RKO (cell line): ENCODE measurements at regions not wholly inside any gene's neighbourhood (a gene's known extent, or its start where the extent isn't known, plus 50 kb on each side); places are given as distances from the start of the nearest gene placed in this dataset.
"Not testable (repeated sequence)": the region's sequence is repeated elsewhere in the genome, so short reads cannot be mapped to it uniquely, and the experiment has no call there.

ENCODE experiments used
- DNase-seq: peaks from one replicate; pipeline ENCODE4 v3.0.0-alpha.2; 2016; ENCODE audit warnings: low spot score

DNA sequence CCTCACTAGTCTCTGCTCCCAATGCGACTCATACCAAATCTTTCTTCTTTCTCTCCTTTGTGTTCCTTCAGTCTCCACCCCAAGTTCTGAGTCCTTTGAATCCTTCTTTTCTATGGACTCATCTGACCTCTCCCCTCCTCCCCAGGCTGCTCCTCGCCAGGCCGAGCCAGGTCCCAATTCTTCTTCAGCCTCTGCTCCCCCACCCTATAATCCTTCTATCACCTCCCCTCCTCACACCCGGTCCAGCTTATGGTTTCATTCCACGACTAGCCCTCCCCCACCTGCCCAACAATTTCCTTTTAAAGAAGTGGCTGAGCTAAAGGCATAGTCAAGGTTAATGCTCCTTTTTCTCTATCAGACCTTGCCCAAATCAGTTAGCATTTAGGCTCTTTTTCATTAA lies 518.5 kb downstream of the MATN1 start:
- DNase-seq, result not testable (repeated sequence)

DNA sequence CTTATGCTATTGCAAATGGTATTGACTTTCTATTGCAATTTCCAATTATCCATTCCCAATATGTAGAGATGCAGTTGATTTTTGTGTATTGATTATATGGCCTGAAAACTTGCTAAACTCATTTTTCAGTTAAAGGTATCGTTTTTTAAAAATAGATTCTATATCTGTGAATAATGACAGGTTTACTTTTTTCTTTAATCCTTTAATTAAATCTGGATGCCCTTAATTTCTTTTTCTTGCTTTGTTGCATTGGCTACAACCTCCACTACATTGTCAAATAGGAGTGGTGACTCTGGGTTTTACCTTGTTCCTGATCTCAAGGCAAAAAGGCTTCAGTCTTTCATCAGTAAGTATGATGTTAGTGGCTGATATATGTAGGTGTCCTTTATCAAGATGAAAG lies 522.4 kb downstream of the MATN1 start:
- no peak for DNase-seq

DNA sequence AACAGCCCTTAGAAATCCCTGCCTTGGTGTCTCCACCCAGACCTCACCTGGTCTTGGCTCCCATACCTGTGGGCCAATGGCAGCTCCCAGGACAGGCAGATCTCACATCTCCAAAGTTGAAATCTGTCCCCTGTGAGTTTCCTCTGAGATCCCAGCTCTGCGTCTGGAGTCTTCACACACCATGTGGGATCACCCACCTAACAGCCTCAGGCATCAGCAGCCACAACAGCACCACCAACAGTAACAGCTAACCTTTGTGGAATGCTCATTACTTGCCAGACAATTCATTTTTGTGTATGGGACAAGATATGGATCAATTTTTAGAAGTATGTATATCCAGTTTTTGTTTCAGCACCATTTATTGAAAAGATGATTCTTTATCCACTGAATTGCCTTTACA lies 523.2 kb downstream of the MATN1 start:
- no peak for DNase-seq

DNA sequence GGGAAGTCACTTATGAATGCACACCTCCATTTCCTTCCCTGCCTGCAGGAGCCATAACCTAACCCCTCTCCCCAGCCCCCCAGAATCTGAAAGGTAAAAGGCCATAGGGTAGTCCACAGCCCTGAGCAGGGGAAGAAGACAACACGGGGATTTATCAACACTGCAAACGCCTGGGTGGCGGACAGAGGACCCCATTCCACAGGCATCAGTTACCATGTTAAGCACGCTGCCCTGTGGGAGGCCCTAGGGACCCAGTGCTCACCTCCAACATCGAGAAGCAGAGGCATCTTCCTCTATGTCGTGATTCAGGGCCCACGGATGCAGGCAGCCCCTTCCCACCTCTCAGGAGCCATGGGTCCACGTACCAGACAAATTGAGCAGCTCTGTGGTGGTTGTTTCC lies 523.8 kb downstream of the MATN1 start:
- DNase-seq, result no peak

DNA sequence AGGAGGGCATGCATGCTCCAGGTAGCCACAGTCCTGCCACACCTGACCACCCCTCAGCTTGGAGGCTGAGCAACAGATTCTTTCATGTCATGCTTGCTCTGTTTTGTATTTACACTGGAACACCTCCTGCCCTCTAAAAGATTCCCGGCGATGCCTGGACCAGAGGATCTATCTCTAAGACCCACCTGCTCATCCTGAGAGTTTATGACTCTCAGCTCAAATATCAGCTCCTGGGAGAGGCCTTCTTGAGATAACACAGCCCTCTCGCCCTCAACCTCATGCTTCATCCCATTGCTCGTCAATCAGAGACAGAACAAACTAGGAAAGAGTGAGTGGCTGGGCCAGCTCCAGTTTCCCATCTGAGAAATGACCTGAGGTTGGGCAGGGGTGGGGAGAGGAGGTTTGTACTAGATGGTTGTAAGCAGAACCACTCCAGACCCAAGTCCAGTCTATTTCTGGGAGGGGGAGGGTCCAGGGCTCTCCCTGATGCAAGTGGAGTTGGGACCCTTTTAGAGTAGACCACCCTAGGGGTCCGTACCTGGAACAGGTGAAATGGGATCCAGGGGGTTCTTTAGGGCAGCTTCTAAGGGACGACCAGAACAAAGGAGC lies 524.5 kb downstream of the MATN1 start:
- DNase-seq, result no peak

DNA sequence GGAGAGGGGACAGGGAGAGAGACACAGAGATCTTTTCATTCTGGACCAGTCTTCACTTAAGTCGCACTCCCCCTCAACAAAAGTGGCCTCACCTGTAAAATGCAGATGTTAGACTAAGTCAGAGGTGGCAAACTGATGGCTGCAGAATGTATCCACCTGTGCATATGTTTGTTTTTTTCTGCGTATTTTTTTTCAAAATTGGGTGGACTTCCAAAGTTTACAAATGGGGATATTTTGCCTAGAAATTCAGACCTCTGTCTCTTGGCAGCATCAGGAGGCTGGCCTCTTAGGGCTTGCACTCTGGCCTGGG lies 525.0 kb downstream of the MATN1 start:
- no peak for DNase-seq

DNA sequence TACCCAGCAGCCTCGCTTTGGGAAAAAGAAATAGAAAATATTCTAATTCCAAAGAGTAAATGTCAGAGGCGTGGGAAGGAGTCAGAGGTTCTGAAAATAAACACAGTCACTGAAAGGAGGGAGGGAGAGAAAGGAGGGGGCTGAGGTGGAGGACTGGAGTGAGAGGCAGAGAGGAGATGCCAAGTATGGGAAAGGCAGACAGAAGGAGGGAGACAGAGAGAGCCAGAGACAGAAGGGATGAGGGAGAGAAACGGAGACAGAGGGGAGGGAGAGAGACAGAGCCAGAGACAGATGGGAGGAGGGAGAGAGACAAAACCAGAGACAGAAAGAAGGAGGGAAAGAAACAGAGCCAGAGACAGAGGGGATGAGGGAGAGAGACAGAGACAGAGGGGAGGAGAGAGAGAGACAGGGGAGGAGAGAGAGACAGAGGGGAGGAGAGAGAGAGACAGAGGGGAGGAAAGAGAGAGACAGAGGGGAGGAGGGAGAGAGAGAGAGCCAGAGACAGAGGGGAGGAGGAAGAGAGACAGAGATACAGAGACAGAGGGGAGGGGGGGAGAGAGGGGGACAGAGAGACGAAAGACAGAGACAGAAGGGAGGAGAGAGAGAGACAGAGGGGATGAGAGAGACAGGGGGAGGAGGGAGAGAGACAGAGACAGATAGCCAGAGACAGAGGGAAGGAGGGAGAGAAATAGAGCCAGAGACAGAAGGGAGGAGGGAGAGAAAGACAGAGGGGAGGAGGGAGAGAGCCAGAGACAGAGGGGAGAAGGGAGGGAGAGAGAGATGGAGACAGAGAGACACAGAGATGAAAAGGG lies 525.5 kb downstream of the MATN1 start:
- no peak for DNase-seq

DNA sequence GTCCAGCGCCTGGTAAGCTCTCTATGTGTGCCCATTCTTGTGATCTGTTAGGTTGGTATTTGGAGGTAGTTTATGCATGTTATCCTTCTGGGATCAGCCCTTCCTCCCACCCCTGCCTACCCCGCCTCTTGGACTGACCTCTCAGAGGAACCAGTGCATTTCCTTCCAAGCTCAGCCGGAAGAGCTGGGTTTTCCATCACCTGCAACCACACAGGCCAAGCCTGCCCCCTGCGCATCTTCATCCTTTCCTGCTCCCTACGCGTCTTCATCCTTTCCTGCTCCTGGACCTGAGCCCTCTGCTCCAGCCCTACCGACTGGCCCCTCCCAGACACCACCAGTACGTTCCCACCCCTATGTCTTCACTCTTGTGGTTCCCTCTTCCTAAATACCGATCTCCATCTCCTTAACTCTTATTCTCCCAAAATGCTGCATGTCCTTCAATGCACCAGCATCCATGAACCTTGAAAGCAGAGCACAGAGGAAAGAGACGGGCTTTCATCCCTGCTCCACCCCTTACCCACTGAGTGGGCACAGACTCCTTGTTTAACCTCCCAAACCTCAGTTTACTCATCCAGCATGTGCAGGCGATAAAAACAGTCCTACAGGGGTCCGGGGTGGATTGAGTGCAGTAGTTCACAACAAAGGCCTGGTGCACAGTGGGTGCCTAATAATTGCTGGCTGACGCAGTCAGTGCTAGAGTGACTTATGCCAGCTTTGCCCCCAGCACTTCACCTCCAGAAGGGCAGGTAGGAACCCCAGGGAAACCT lies 526.3 kb downstream of the MATN1 start:
- no peak for DNase-seq

DNA sequence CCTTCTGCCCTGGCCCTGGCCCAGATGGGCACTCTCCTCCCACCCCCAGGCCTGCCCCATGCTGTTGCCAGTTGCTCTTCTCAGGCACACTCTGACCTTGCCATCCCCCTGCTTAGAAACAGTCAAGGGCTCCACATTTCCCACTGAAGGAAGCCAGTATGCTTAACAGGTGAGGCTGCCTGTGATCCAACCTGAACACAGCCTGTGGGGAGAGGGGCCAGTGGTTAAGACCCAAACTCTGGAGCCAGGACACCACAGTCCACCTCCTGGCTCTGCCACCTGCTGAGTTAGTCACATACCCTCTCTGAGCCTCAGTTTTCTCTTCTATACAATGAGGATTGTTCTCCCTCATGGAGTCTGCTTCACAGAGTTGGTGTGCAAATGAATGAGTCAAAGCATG lies 526.9 kb downstream of the MATN1 start:
- DNase-seq, result no peak

DNA sequence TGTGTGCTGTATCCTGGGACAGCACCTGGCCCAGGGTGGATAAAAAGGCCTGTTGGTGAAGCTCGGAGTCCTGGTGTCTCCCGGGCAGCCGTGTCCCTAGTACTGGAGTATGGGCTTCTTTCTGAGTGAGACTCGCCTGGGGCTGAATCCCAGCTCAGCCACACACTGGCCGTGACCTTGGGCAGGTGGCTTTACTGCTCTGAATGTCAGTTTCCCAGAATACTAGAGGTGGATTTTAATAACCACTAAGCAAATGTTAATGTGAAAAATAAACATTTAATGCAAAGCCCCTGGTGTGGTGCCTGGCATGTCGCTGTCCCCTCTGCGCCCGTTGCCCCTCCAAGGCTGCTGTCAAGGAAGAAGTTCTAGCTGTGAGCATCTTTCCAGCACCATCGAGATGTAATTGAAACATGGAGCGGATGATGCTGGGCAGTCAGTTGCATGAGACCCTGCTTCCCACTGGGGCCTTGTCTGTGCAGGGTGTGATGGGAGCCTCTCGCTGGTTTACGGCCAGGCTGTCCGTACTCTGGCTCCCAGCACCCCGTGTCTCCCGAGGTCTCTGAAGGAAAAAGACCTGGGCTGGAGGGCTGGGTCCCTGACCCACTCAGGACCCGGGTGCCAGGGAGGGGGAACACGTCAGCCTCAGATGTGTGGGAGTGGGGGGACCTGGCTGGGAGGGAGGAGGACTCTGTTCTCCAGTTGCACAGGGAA lies 527.8 kb downstream of the MATN1 start:
- no peak for DNase-seq

DNA sequence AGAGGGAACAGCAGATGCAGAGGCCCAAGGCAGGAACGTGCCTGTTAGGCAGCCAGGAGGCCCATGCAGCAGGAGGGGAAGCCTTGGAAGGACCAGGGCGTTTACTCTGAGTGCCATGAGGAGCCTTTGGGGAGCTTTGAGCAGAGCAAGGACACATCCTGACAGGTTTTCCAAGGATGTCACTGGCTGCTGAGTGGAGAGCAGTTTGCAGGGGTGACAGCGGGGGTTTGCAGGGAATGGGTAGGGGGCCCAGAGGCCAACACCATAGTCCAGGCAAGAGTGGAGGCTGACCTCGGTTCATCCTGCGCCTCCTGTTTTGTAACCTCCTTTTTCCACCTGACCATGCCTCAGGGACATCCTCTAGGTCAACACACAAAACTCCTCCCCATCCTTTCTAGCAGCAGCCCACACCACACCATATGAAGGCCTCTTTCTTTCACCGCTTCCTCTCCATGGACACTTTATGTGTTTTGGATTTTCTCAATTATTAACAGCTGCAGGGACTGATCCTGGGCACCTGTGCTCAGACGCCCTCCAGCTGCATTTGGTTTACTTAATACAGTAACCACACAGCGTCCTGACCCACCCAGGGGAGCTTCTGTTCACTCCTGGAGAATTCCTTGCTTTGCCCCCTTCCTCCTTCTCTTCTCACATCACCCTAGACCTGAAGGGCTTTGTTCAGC lies 528.5 kb downstream of the MATN1 start:
- DNase-seq, result no peak

DNA sequence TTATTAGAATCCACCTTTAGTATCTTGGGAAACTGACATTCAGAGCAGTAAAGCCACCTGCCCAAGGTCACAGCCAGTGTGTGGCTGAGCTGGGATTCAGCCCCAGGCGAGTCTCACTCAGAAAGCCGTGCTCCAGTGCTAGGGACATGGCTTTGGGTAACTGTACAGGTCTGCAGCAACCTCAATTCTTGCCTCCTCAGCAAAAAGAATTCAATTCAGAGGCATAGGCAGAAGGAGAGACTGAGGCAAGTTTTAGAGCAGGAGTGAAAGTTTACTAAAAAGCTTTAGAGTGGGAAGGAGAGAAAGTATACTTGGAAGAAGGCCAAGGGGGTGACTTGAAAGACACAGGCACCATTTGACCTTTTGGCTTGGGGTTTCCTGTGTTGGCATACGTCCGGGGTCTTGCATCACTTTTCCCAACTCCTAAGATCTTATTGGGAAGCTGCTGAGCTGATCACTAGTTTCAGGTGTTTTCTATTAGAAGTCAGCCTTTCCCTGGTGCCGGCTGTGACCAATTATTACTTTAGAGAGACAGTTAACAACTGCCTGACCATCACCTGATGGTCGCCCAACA lies 529.3 kb downstream of the MATN1 start:
- DNase-seq, result no peak

DNA sequence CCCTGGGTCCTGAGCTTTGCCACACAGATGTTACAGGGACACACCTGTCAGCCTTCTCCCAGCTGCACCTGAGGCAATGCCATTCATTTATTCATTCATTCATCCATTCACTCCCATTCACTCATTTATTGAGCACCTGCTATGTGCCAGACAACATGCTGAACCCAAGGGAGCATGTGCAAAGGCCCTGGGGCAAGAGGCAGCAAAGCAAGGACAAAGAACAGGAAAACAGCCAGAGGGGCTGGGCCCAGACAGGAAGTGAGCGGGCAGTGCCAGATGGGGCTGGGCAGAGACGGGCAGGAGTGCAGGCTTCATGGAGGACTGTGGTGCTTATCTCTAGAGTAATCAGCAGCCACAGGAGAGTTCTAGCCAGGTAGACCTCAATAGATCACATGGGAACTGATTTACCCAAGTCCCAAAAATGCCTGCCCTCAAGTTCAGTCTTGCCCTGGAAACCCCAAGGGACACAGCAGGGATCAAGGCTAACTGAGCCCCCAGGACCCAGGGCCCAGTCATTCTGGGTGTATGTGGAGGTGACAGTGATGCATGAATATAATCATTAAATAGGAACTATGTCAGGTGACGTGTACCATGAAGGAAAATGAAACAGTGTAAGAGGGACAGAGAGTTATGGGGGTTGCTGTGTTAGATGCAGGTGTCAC lies 530.3 kb downstream of the MATN1 start:
- no peak for DNase-seq

DNA sequence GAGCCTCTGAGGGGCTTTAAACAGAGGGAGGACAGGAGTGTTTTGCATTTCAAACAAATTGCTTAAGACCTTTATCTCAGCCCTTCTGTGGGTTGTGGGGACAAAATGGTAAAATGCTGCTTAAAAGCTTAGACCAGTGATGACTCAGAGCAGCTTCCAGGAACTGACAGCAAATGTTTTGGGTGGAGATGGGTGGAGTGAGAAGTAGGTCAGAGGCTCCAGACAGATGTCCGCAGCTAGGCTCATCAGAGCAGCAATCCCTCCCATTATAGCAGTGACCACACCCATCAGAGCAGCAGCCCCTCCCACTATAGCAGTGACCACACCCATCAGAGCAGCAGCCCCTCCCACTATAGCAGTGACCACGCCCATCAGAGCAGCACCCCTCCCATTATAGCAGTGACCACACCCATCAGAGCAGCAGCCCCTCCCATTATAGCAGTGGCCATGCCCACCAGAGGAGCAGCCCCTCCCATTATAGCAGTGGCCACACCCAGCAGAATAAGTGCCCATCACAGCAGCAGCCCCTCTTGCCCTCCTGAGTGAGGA lies 532.2 kb downstream of the MATN1 start:
- peak; percentile 32 for DNase-seq

DNA sequence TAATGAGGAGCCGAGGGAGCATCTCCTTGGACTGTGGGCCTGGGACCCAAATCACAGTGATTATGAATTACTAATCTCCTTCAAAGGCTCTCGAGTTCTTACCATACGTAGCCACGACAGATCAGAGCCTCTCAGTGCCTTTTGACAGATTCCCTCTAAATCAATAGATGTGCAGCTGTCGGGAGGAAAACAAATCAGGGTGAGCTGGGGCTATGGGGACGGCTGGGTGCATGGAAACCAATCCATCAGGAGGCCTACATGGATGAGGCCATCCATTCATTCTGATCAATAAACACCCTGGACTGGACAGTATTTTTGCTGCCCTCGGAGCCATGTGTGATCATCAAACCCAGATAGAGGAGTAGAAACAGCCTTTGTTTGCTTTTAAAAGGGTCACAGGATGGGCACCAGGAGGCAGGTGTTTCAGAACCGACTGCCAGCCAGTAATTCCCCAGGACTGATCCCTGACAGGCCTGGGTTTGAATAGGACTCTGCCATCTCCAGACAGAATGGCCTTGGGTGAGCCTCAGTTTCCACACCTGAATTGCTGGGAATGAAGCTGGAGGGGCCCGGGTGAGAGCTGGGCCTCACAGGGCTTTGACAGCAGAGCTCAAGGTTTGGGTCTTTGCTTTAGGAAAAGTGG lies 532.8 kb downstream of the MATN1 start:
- DNase-seq, result no peak

DNA sequence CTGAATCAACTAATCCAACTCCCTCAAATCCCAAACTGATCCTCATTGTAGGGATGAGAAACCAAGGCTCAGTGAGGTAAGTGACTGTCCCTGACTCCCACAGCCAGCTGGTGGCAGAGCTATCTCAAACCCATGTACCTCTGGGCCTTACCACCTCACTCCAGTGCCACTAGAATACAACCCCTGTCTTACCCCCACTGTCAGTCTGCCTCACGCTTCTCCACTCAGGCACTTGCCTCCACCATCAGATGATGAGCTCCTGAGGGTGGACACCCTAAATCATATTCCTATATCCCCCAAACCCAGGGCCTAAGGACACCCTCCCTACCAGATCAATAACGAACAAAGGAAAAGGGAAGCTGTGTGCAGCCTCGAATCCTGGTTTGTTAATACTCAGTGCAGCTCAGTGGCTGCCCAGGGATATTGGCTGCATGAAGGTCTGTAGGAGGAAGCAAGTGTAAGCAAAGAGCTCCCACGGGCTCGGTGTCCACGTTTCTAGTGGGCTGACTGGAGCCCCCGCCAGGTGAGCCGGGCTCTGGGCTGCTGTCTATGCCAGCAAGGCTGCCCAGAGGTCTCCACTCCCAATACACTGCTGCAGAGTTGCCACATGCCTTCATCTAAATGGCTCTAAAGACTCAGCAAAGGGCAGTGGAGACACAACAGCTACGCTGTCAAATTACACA lies 533.4 kb downstream of the MATN1 start:
- DNase-seq, result no peak

DNA sequence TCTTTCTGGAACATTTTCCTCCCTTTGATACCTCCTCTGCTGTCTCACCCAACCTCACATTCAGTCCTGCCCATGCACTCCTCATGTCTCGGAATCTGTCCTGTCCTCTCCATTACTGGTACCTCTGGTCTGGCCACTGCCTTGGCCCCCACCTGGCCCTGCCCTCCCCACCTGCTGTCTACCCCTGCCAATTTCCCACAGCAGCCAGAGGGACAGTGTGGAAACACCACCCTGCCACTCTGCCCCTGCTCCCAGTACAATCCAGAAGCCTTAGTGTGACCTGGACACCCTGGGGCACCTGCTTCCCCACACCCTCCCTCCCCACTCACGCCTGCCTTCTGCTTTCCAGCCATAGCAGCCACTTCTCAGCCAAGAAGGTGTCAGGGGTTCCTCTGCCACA lies 534.4 kb downstream of the MATN1 start:
- DNase-seq, result no peak

DNA sequence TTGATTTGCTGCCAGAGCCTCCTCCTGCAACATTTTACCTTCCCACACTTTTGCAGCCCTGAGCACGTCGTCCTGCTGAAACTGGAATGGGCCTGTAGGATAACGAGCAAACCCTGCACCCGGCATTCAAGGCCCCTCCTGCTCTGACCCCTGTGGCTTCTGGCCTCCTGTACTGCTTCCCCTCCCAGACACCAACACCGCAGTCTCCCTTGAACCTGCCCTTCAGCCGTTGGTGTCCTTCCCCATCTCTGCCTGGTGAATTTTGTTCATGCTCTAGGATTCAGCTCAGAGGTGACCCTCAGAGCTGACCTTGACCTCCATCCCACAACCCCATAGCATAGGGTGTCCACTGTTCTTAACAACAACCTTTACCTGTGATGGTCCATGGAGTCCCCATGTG lies 535.1 kb downstream of the MATN1 start:
- DNase-seq, result no peak

DNA sequence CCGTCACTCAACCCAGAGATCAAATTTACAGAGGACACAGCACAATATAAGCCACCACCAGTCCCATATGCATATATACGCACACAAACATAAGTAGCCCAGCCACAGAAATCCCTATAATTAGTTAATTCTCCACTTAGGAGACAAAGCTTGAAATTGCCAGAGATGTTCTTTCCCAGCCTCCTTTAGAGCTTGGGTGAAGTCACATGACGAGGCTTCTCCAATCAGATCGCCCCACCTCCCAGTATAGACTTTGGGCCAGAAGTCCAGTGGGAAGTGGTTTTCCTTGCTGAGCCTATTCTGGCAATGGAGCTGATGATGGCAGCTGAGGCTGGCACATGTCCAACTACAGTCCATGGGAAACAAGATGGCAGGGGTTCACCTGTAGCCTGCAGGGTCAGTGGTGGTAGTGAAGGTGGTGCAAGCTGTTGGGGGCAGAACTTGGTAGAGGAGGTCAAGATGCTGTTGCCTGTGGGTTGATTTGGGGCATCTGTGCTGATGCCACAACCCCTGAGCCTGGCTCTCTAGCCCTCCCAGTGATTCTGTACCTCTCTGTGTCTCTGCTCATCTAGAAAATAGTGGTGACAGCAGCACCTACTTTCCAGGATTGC lies 535.9 kb downstream of the MATN1 start:
- no peak for DNase-seq
